ENCODE measurements at regions not wholly inside any gene's neighbourhood (a gene's known extent, or its start where the extent isn't known, plus 50 kb on each side); places are given as distances from the start of the nearest gene placed in this dataset.

- TF ChIP-seq, protein P1, sequence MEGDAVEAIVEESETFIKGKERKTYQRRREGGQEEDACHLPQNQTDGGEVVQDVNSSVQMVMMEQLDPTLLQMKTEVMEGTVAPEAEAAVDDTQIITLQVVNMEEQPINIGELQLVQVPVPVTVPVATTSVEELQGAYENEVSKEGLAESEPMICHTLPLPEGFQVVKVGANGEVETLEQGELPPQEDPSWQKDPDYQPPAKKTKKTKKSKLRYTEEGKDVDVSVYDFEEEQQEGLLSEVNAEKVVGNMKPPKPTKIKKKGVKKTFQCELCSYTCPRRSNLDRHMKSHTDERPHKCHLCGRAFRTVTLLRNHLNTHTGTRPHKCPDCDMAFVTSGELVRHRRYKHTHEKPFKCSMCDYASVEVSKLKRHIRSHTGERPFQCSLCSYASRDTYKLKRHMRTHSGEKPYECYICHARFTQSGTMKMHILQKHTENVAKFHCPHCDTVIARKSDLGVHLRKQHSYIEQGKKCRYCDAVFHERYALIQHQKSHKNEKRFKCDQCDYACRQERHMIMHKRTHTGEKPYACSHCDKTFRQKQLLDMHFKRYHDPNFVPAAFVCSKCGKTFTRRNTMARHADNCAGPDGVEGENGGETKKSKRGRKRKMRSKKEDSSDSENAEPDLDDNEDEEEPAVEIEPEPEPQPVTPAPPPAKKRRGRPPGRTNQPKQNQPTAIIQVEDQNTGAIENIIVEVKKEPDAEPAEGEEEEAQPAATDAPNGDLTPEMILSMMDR (conservative IDR thresholded peaks at IDR 0.05 in 1 of 2, IDR thresholded peaks at IDR 0.05 in 1 of 2; ENCODE audit: low read depth in 1 of 2, low read length in 2 of 2): no peak
- no peak for TF ChIP-seq EZH2 (IDR thresholded peaks at IDR 0.05; ENCODE audit: low read length, missing control alignments)
These were observed 133.4 kb upstream of the GRID2 start for GRCh38 chr4:92170340-92170739.
